H9 (cell line): ENCODE measurements at regions not wholly inside any gene's neighbourhood (a gene's known extent, or its start where the extent isn't known, plus 50 kb on each side); places are given as distances from the start of the nearest gene placed in this dataset.

Experiments used
- DNase-seq: peaks from one replicate; pipeline ENCODE4 v3.0.0-alpha.2; 2017
- H2AFZ ChIP-seq: one replicate; pipeline ENCODE4 v1.6.1; 2013; ENCODE audit warnings: mild to moderate bottlenecking, low read length, control low read depth, moderate library complexity
- H2AK5ac ChIP-seq: 2 replicates; pipeline ENCODE4 v1.6.1; 2013; ENCODE audit warnings: low read length, control low read depth, mixed read lengths; ENCODE audit not compliant: insufficient read length
- H2BK120ac ChIP-seq: one replicate; pipeline ENCODE4 v1.6.1; 2013; ENCODE audit warnings: low read depth, mild to moderate bottlenecking, low read length, control low read depth, inconsistent platforms; ENCODE audit not compliant: poor library complexity, severe bottlenecking
- H2BK12ac ChIP-seq: 2 replicates; pipeline ENCODE4 v1.6.1; 2013; ENCODE audit warnings: low read length, control low read depth, mixed read lengths, low read depth; ENCODE audit not compliant: insufficient read length
- H2BK15ac ChIP-seq: 2 replicates; pipeline ENCODE4 v1.6.1; 2013; ENCODE audit warnings: low read depth, low read length, control low read depth
- H2BK20ac ChIP-seq: one replicate; pipeline ENCODE4 v1.6.1; 2013; ENCODE audit warnings: low read depth, mild to moderate bottlenecking, low read length, control low read depth, inconsistent platforms; ENCODE audit not compliant: poor library complexity, severe bottlenecking
- H2BK5ac ChIP-seq: 2 replicates; pipeline ENCODE4 v1.6.1; 2013; ENCODE audit warnings: low read length, control low read depth, mixed read lengths; ENCODE audit not compliant: insufficient read length
- H3K14ac ChIP-seq: 2 replicates; pipeline ENCODE4 v1.6.1; 2013; ENCODE audit warnings: low read length, control low read depth; ENCODE audit not compliant: insufficient read depth
- H3K18ac ChIP-seq: 2 replicates; pipeline ENCODE4 v1.6.1; 2013; ENCODE audit warnings: low read depth, mild to moderate bottlenecking, mixed read lengths, low read length, control low read depth; ENCODE audit not compliant: insufficient read length
- H3K23ac ChIP-seq: 2 replicates; pipeline ENCODE4 v1.6.1; 2013; ENCODE audit warnings: low read length, control low read depth, mixed read lengths, low read depth; ENCODE audit not compliant: insufficient read length
- H3K23me2 ChIP-seq: 2 replicates; pipeline ENCODE4 v1.6.1; 2013; ENCODE audit warnings: low read depth, mild to moderate bottlenecking, mixed read lengths, low read length, control low read depth; ENCODE audit not compliant: insufficient read length, poor library complexity, severe bottlenecking
- H3K27ac ChIP-seq: 2 replicates; pipeline ENCODE4 v1.5.1; 2013; ENCODE audit warnings: low read length, control low read depth, mixed read lengths, low read depth; ENCODE audit not compliant: insufficient read length
- H3K27me3 ChIP-seq: 2 replicates; pipeline ENCODE4 v1.6.1; 2013; ENCODE audit warnings: low read length, control low read depth, inconsistent platforms; ENCODE audit not compliant: insufficient read depth
- H3K4ac ChIP-seq: 2 replicates; pipeline ENCODE4 v1.6.1; 2013; ENCODE audit warnings: low read depth, mild to moderate bottlenecking, control low read depth, inconsistent platforms, low read length, moderate library complexity
- H3K4me1 ChIP-seq: 2 replicates; pipeline ENCODE4 v1.6.1; 2013; ENCODE audit warnings: low read length, control low read depth, inconsistent platforms; ENCODE audit not compliant: insufficient read depth
- H3K4me2 ChIP-seq: 2 replicates; pipeline ENCODE4 v1.6.1; 2013; ENCODE audit warnings: low read length, control low read depth, mixed read lengths; ENCODE audit not compliant: insufficient read length, insufficient read depth
- H3K56ac ChIP-seq: 2 replicates; pipeline ENCODE4 v1.6.1; 2013; ENCODE audit warnings: low read depth, mild to moderate bottlenecking, mixed read lengths, low read length, control low read depth; ENCODE audit not compliant: insufficient read length
- H3K79me1 ChIP-seq: 2 replicates; pipeline ENCODE4 v1.6.1; 2013; ENCODE audit warnings: low read depth, mild to moderate bottlenecking, moderate library complexity, low read length, control low read depth, inconsistent platforms; ENCODE audit not compliant: insufficient read depth, poor library complexity, severe bottlenecking
- H3K79me2 ChIP-seq: 2 replicates; pipeline ENCODE4 v1.6.1; 2013; ENCODE audit warnings: low read length, control low read depth, inconsistent platforms; ENCODE audit not compliant: insufficient read depth
- H3K9ac ChIP-seq: 2 replicates; pipeline ENCODE4 v1.6.1; 2013; ENCODE audit warnings: low read length, control low read depth, mixed read lengths; ENCODE audit not compliant: insufficient read length; ENCODE audit errors: extremely low read depth
- H3K9me3 ChIP-seq: one replicate; pipeline ENCODE4 v1.6.1; 2013; ENCODE audit warnings: low read depth, low read length, inconsistent platforms; ENCODE audit not compliant: control insufficient read depth
- H3T11ph ChIP-seq: one replicate; pipeline ENCODE4 v1.6.1; 2013; ENCODE audit warnings: mild to moderate bottlenecking, low read length, control low read depth, inconsistent platforms
- H4K20me1 ChIP-seq: one replicate; pipeline ENCODE4 v1.6.1; 2013; ENCODE audit not compliant: control insufficient read depth, insufficient read length, insufficient read depth
- H4K5ac ChIP-seq: 2 replicates; pipeline ENCODE4 v1.6.1; 2013; ENCODE audit warnings: low read depth, mild to moderate bottlenecking, mixed read lengths, low read length, control low read depth; ENCODE audit not compliant: insufficient read length
- H4K8ac ChIP-seq: replicated peaks from 2 replicates; pipeline ENCODE4 v1.6.1; 2013; ENCODE audit warnings: low read length, control low read depth, mixed read lengths, low read depth; ENCODE audit not compliant: insufficient read length
- H4K91ac ChIP-seq: 2 replicates; pipeline ENCODE4 v1.6.1; 2013; ENCODE audit warnings: low read depth, mild to moderate bottlenecking, moderate library complexity, mixed read lengths, low read length, control low read depth; ENCODE audit not compliant: insufficient read length
- H3K27ac Mint-ChIP-seq, 3 experiments: 2 replicates in 2 of 3; 3 replicates in 1 of 3; pipeline ENCODE4 v1.8.0; 2020 to 2021; ENCODE audit warnings: mixed read lengths in 3 of 3, mild to moderate bottlenecking in 1 of 3, moderate library complexity in 1 of 3
- H3K27me3 Mint-ChIP-seq: 2 replicates; pipeline ENCODE4 v1.8.0; 2021; ENCODE audit warnings: low read depth, mild to moderate bottlenecking, moderate library complexity, mixed read lengths
- H3K36me3 Mint-ChIP-seq, 3 experiments: 2 replicates in 2 of 3; 3 replicates in 1 of 3; pipeline ENCODE4 v1.8.0; 2020 to 2021; ENCODE audit warnings: low read depth in 3 of 3, mixed read lengths in 3 of 3; ENCODE audit not compliant: insufficient read depth in 1 of 3
- H3K4me1 Mint-ChIP-seq, 2 experiments: 2 replicates each; pipeline ENCODE4 v1.8.0; 2020; ENCODE audit warnings: mixed read lengths in 2 of 2
- H3K4me3 Mint-ChIP-seq, 2 experiments: 2 replicates in 1 of 2; 3 replicates in 1 of 2; pipeline ENCODE4 v1.8.0; 2020 to 2021; ENCODE audit warnings: mild to moderate bottlenecking in 2 of 2, mixed read lengths in 2 of 2, moderate library complexity in 1 of 2
- H3K9me3 Mint-ChIP-seq, 2 experiments: 2 replicates in 1 of 2; 3 replicates in 1 of 2; pipeline ENCODE4 v1.8.0; 2020; ENCODE audit warnings: mild to moderate bottlenecking in 2 of 2, mixed read lengths in 2 of 2, moderate library complexity in 1 of 2
- CTCF ChIP-seq: fragments of 200-600 bp; sonication (generic); conservative IDR thresholded peaks from 3 replicates; pipeline ENCODE4 v1.8.0; 2021; ENCODE audit warnings: antibody characterized with exemption, mild to moderate bottlenecking
- WGBS: extraction: QIAGEN DNeasy Blood & Tissue Kit; methylation state at CpG from one replicate; pipeline ENCODE4 v1.1.7; 2013; ENCODE audit warnings: missing lambda C conversion rate, low lambda C conversion rate, mixed read lengths; ENCODE audit not compliant: insufficient read length; ENCODE audit errors: extremely low coverage; 5-methylcytosine and 5-hydroxymethylcytosine counted together

GRCh38 chr5:158099571-158100105 lies 240.7 kb upstream of the CLINT1 start:
- TF ChIP-seq CTCF: no peak
- no peak overlapping the region for H2BK5ac ChIP-seq
- H3K18ac ChIP-seq: no peak overlapping the region
- no peak overlapping the region for H4K91ac ChIP-seq
- no CpG with 5 or more reads among the region's 12 CpGs for WGBS
- no peak overlapping the region for H3K4me2 ChIP-seq
- no peak overlapping the region for H2AK5ac ChIP-seq
- H2BK120ac ChIP-seq: no peak overlapping the region
- no peak overlapping the region for H3K4ac ChIP-seq
- no peak overlapping the region for H3K9ac ChIP-seq
- Mint-ChIP-seq H3K27ac (no peak overlapping the region), H3K9me3 (no peaks in the 10 kb centered on the region), H3K36me3 (no peaks in the 10 kb centered on the region), H3K4me3 (no peak overlapping the region), H3K4me1 (no peaks in the 10 kb centered on the region), H3K27me3 (no peaks in the 10 kb centered on the region)
- no peaks in the 10 kb centered on the region for H3K9me3 ChIP-seq
- no peak overlapping the region for H3K27ac ChIP-seq
- H4K5ac ChIP-seq: no peak overlapping the region
- H2BK12ac ChIP-seq: no peak overlapping the region
- no peaks in the 10 kb centered on the region for H3K79me2 ChIP-seq
- no peak overlapping the region for H4K8ac ChIP-seq
- DNase-seq: no peak
- no peak overlapping the region for H2BK20ac ChIP-seq
- no peaks in the 10 kb centered on the region for H3K23me2 ChIP-seq
- H3K56ac ChIP-seq: no peak overlapping the region
- H3K14ac ChIP-seq: no peak overlapping the region
- H2AFZ ChIP-seq: no peak overlapping the region
- H3K79me1 ChIP-seq: no peaks in the 10 kb centered on the region
- no peak overlapping the region for H2BK15ac ChIP-seq
- no peak overlapping the region for H3T11ph ChIP-seq
- no peaks in the 10 kb centered on the region for H3K27me3 ChIP-seq
- H3K23ac ChIP-seq: no peak overlapping the region
- no peaks in the 10 kb centered on the region for H4K20me1 ChIP-seq
- H3K4me1 ChIP-seq: no peaks in the 10 kb centered on the region
